T-helper 1 cell treated with Interleukin-12 subunit alpha and Interleukin-12 subunit beta and Interleukin-4 antibody, amounts not matched to agents 30 μg/mL and 1 μg/mL, for 36 hours (primary cell): ENCODE measurements at regions not wholly inside any gene's neighbourhood (a gene's known extent, or its start where the extent isn't known, plus 50 kb on each side); places are given as distances from the start of the nearest gene placed in this dataset.
"Not testable (repeated sequence)": the region's sequence is repeated elsewhere in the genome, so short reads cannot be mapped to it uniquely, and the experiment has no call there.

ENCODE experiments used
- H3K27ac Mint-ChIP-seq: one replicate; pipeline ENCODE4 v1.8.0; 2021; ENCODE audit warnings: mild to moderate bottlenecking, mixed read lengths
- H3K27me3 Mint-ChIP-seq: one replicate; pipeline ENCODE4 v1.8.0; 2021; ENCODE audit warnings: low read depth, mixed read lengths
- H3K36me3 Mint-ChIP-seq: one replicate; pipeline ENCODE4 v1.8.0; 2021; ENCODE audit warnings: low read depth, mixed read lengths
- H3K4me1 Mint-ChIP-seq: one replicate; pipeline ENCODE4 v1.8.0; 2021; ENCODE audit warnings: low read depth, mixed read lengths
- H3K4me3 Mint-ChIP-seq: one replicate; pipeline ENCODE4 v1.8.0; 2021; ENCODE audit warnings: mild to moderate bottlenecking, moderate library complexity, mixed read lengths
- H3K9me3 Mint-ChIP-seq: one replicate; pipeline ENCODE4 v1.8.0; 2021; ENCODE audit warnings: mixed read lengths

- H3K27ac Mint-ChIP-seq, result no peak overlapping the region
- no peaks in the 10 kb centered on the region for H3K4me1 Mint-ChIP-seq
- H3K9me3 Mint-ChIP-seq, result no peaks in the 10 kb centered on the region
- no peaks in the 10 kb centered on the region for H3K36me3 Mint-ChIP-seq
- no peak overlapping the region for H3K4me3 Mint-ChIP-seq
- no peaks in the 10 kb centered on the region for H3K27me3 Mint-ChIP-seq
These were observed 924.4 kb upstream of the NXPH2 start for GRCh38 chr2:139704606-139705005.

GRCh38 chr2:139694327-139694726, 914.1 kb upstream of the NXPH2 start:
- Mint-ChIP-seq H3K9me3 (peaks cover 2% of the 10 kb centered on the region), H3K27ac (no peak overlapping the region), H3K36me3 (no peaks in the 10 kb centered on the region), H3K4me3 (no peak overlapping the region), H3K27me3 (no peaks in the 10 kb centered on the region), H3K4me1 (no peaks in the 10 kb centered on the region)

GRCh38 chr2:139686205-139686604, 906.0 kb upstream of the NXPH2 start:
- no peak overlapping the region for H3K4me3 Mint-ChIP-seq
- no peaks in the 10 kb centered on the region for H3K27me3 Mint-ChIP-seq
- H3K36me3 Mint-ChIP-seq, result no peaks in the 10 kb centered on the region
- H3K4me1 Mint-ChIP-seq, result no peaks in the 10 kb centered on the region
- no peak overlapping the region for H3K27ac Mint-ChIP-seq
- peaks cover 3% of the 10 kb centered on the region for H3K9me3 Mint-ChIP-seq

GRCh38 chr2:139685090-139685983, 905.1 kb upstream of the NXPH2 start:
- Mint-ChIP-seq H3K4me3 (no peak overlapping the region), H3K27me3 (no peaks in the 10 kb centered on the region), H3K27ac (no peak overlapping the region), H3K36me3 (no peaks in the 10 kb centered on the region), H3K4me1 (no peaks in the 10 kb centered on the region), H3K9me3 (peaks cover 3% of the 10 kb centered on the region)

GRCh38 chr2:139684286-139684860, 904.2 kb upstream of the NXPH2 start:
- no peak overlapping the region for H3K4me3 Mint-ChIP-seq
- H3K36me3 Mint-ChIP-seq, result no peaks in the 10 kb centered on the region
- no peaks in the 10 kb centered on the region for H3K27me3 Mint-ChIP-seq
- peaks cover 3% of the 10 kb centered on the region for H3K9me3 Mint-ChIP-seq
- H3K27ac Mint-ChIP-seq, result no peak overlapping the region
- no peaks in the 10 kb centered on the region for H3K4me1 Mint-ChIP-seq

- Mint-ChIP-seq H3K36me3 (no peaks in the 10 kb centered on the region), H3K4me1 (no peaks in the 10 kb centered on the region), H3K9me3 (peaks cover 11% of the 10 kb centered on the region), H3K27ac (no peak overlapping the region), H3K4me3 (no peak overlapping the region), H3K27me3 (no peaks in the 10 kb centered on the region)
These were observed 894.4 kb upstream of the NXPH2 start for GRCh38 chr2:139674577-139674976.

- H3K9me3 Mint-ChIP-seq, result peaks cover 11% of the 10 kb centered on the region
- not testable (repeated sequence) for H3K27me3 Mint-ChIP-seq, H3K36me3 Mint-ChIP-seq, H3K27ac Mint-ChIP-seq, H3K4me3 Mint-ChIP-seq, H3K4me1 Mint-ChIP-seq
These were observed 893.3 kb upstream of the NXPH2 start for GRCh38 chr2:139673447-139673846.

- no peaks in the 10 kb centered on the region for H3K9me3 Mint-ChIP-seq
- H3K27ac Mint-ChIP-seq, result no peak overlapping the region
- no peaks in the 10 kb centered on the region for H3K27me3 Mint-ChIP-seq
These were observed 889.5 kb upstream of the NXPH2 start for GRCh38 chr2:139669675-139670074.

GRCh38 chr2:139652385-139652784, 872.2 kb upstream of the NXPH2 start:
- Mint-ChIP-seq H3K27me3 (no peaks in the 10 kb centered on the region), H3K27ac (no peak overlapping the region), H3K36me3 (no peaks in the 10 kb centered on the region), H3K4me1 (no peaks in the 10 kb centered on the region), H3K9me3 (peaks cover 20% of the 10 kb centered on the region), H3K4me3 (no peak overlapping the region)

More at GRCh38 chr2:139669675-139670074, 889.5 kb upstream of the NXPH2 start:
- Mint-ChIP-seq H3K36me3 (no peaks in the 10 kb centered on the region), H3K4me3 (no peak overlapping the region), H3K4me1 (no peaks in the 10 kb centered on the region)

- no peak overlapping the region for H3K4me3 Mint-ChIP-seq
- no peaks in the 10 kb centered on the region for H3K27me3 Mint-ChIP-seq
- no peaks in the 10 kb centered on the region for H3K36me3 Mint-ChIP-seq
- no peak overlapping the region for H3K27ac Mint-ChIP-seq
- H3K9me3 Mint-ChIP-seq, result peaks cover 27% of the 10 kb centered on the region
- H3K4me1 Mint-ChIP-seq, result no peaks in the 10 kb centered on the region
These were observed 865.4 kb upstream of the NXPH2 start for GRCh38 chr2:139645617-139646016.

- H3K4me1 Mint-ChIP-seq, result no peaks in the 10 kb centered on the region
- H3K27me3 Mint-ChIP-seq, result no peaks in the 10 kb centered on the region
- H3K27ac Mint-ChIP-seq, result no peak overlapping the region
- no peaks in the 10 kb centered on the region for H3K36me3 Mint-ChIP-seq
- peaks cover 18% of the 10 kb centered on the region for H3K9me3 Mint-ChIP-seq
- H3K4me3 Mint-ChIP-seq, result no peak overlapping the region
These were observed 862.9 kb upstream of the NXPH2 start for GRCh38 chr2:139643139-139643538.

GRCh38 chr2:139631966-139632365, 851.8 kb upstream of the NXPH2 start:
- H3K36me3 Mint-ChIP-seq, result no peaks in the 10 kb centered on the region

GRCh38 chr2:139628931-139629330, 848.7 kb upstream of the NXPH2 start:
- Mint-ChIP-seq H3K4me3 (no peak overlapping the region), H3K27ac (no peak overlapping the region), H3K4me1 (no peaks in the 10 kb centered on the region)

More at GRCh38 chr2:139631966-139632365, 851.8 kb upstream of the NXPH2 start:
- Mint-ChIP-seq H3K4me1 (no peaks in the 10 kb centered on the region), H3K27me3 (no peaks in the 10 kb centered on the region), H3K27ac (no peak overlapping the region), H3K4me3 (no peak overlapping the region), H3K9me3 (peaks cover 3% of the 10 kb centered on the region)

GRCh38 chr2:139626128-139626527, 845.9 kb upstream of the NXPH2 start:
- H3K4me1 Mint-ChIP-seq, result no peaks in the 10 kb centered on the region

More at GRCh38 chr2:139628931-139629330, 848.7 kb upstream of the NXPH2 start:
- Mint-ChIP-seq H3K9me3 (peaks cover 10% of the 10 kb centered on the region), H3K36me3 (no peaks in the 10 kb centered on the region), H3K27me3 (no peaks in the 10 kb centered on the region)

GRCh38 chr2:139622691-139623090, 842.5 kb upstream of the NXPH2 start:
- Mint-ChIP-seq H3K4me1 (no peaks in the 10 kb centered on the region), H3K27ac (no peak overlapping the region), H3K9me3 (peaks cover 7% of the 10 kb centered on the region), H3K36me3 (no peaks in the 10 kb centered on the region), H3K4me3 (no peak overlapping the region), H3K27me3 (no peaks in the 10 kb centered on the region)

More at GRCh38 chr2:139626128-139626527, 845.9 kb upstream of the NXPH2 start:
- no peak overlapping the region for H3K27ac Mint-ChIP-seq
- H3K9me3 Mint-ChIP-seq, result peaks cover 10% of the 10 kb centered on the region
- no peaks in the 10 kb centered on the region for H3K27me3 Mint-ChIP-seq
- no peaks in the 10 kb centered on the region for H3K36me3 Mint-ChIP-seq
- H3K4me3 Mint-ChIP-seq, result no peak overlapping the region
